Tibial nerve (tissue), 4 donors: ENCODE measurements at regions not wholly inside any gene's neighbourhood (a gene's known extent, or its start where the extent isn't known, plus 50 kb on each side); places are given as distances from the start of the nearest gene placed in this dataset.

Experiments
- DNase-seq, 2 donors: peaks; one replicate each; pipeline ENCODE4 v3.0.0-alpha.2; 2019; ENCODE audit warnings: low spot score in 2 of 2
- H3K27ac ChIP-seq, 4 donors: fragments of 200-600 bp; sonication (generic) in 3 of 4; one replicate each; pipeline ENCODE4 v1.5.1; 2017 to 2019; ENCODE audit warnings: mild to moderate bottlenecking in 1 of 4
- H3K27me3 ChIP-seq, 2 donors: fragments of 200-600 bp; sonication (generic) in 1 of 2; one replicate each; pipeline versions ENCODE4 v1.5.1 to v1.6.0; 2017 to 2019
- H3K36me3 ChIP-seq, 3 donors: fragments of 200-600 bp; sonication (generic); one replicate each; pipeline ENCODE4 v1.5.1; 2018 to 2019
- H3K4me1 ChIP-seq, 4 donors: fragments of 200-600 bp; sonication (generic) in 3 of 4; one replicate each; pipeline ENCODE4 v1.5.1; 2017 to 2019
- H3K4me3 ChIP-seq, 4 donors: fragments of 200-600 bp; sonication (generic) in 3 of 4; one replicate each; pipeline ENCODE4 v1.5.1; 2017 to 2019; ENCODE audit warnings: mild to moderate bottlenecking in 1 of 4, moderate library complexity in 1 of 4
- H3K9me3 ChIP-seq, 4 donors: fragments of 200-600 bp; sonication (generic) in 3 of 4; one replicate each; pipeline ENCODE4 v1.5.1; 2017 to 2019
- CTCF ChIP-seq, 5 experiments: fragments of 200-600 bp in 3 of 5; fragments of 450-650 bp in 2 of 5; sonication (generic) in 3 of 5; IDR thresholded peaks; one replicate each; pipeline ENCODE4 v1.5.1; 2016 to 2019; ENCODE audit warnings: antibody characterized with exemption in 5 of 5, mild to moderate bottlenecking in 3 of 5, moderate library complexity in 2 of 5
- EP300 ChIP-seq, 2 donors: sonication (generic); formaldehyde crosslinking; IDR thresholded peaks; one replicate each; pipeline ENCODE4 v1.6.1; 2017; ENCODE audit warnings: antibody characterized with exemption in 2 of 2, mild to moderate bottlenecking in 1 of 2
- POLR2A ChIP-seq, 2 donors: fragments of 450-650 bp; IDR thresholded peaks; one replicate each; pipeline ENCODE4 v1.6.1; 2017; ENCODE audit warnings: antibody characterized with exemption in 2 of 2, mild to moderate bottlenecking in 2 of 2, moderate library complexity in 2 of 2
- WGBS, 2 donors: methylation state at CpG; one replicate each; pipeline ENCODE4 v1.1.5; 2018; 5-methylcytosine and 5-hydroxymethylcytosine counted together

GRCh38 chr2:66174491-66174890 lies 260.4 kb upstream of the MEIS1 start:
- H3K27me3 ChIP-seq: no peaks in the 10 kb centered on the region
- peaks cover 0 to 6% (median 0%) of the 10 kb centered on the region in 4 donors for H3K9me3 ChIP-seq
- no peak for DNase-seq
- TF ChIP-seq EP300 (IDR thresholded peaks at IDR 0.05) (no peak), CTCF (IDR thresholded peaks at IDR 0.05) (no peak), POLR2A (IDR thresholded peaks at IDR 0.05) (no peak)
- no peak overlapping the region for H3K4me3 ChIP-seq
- H3K27ac ChIP-seq: no peak overlapping the region
- H3K4me1 ChIP-seq: peaks cover 0 to 15% (median 0%) of the 10 kb centered on the region in 4 donors
- no peaks in the 10 kb centered on the region for H3K36me3 ChIP-seq
- 83 to 84% methylated on average over 5 of the region's 5 CpGs for WGBS, 2 donors

DNA sequence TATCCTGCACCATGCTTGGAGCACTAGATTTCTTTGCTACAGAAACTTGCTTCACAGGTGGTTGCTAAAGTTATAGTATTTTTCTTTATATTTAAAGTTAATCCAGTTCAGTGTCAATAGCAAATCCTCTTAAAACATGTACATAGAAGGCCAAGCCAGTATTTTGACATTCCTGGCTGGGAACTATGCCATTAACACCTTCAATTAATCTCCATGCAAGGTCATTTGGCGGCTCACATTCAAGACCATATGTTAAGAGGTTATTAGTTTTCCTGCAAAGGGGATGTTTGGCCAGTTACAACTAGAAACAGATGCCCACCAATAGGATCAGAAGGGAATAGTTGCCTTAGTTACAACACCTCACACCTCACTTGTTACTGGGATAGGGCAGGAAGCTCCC lies 261.3 kb upstream of the MEIS1 start:
- 96 to 97% methylated on average over 1 of the region's 1 CpG for WGBS, 2 donors
- H3K36me3 ChIP-seq: no peaks in the 10 kb centered on the region

GRCh38 chr2:66171530-66171929 lies 263.4 kb upstream of the MEIS1 start:
- WGBS, 2 donors: 33 to 45% methylated on average over 5 of the region's 5 CpGs
- no peak for TF ChIP-seq POLR2A (IDR thresholded peaks at IDR 0.05)
- TF ChIP-seq EP300 (IDR thresholded peaks at IDR 0.05): peak in 1 of 2 donors; percentile 41
- no peak overlapping the region for H3K27ac ChIP-seq

More for the DNA sequence above, 261.3 kb upstream of the MEIS1 start:
- peaks cover 0 to 15% (median 0%) of the 10 kb centered on the region in 4 donors for H3K4me1 ChIP-seq
- DNase-seq: no peak
- TF ChIP-seq EP300 (IDR thresholded peaks at IDR 0.05) (no peak), CTCF (IDR thresholded peaks at IDR 0.05) (no peak), POLR2A (IDR thresholded peaks at IDR 0.05) (no peak)
- H3K27ac ChIP-seq: no peak overlapping the region
- H3K9me3 ChIP-seq: peaks cover 0 to 6% (median 0%) of the 10 kb centered on the region in 4 donors
- no peak overlapping the region for H3K4me3 ChIP-seq
- H3K27me3 ChIP-seq: no peaks in the 10 kb centered on the region

GRCh38 chr2:66170744-66171330 lies 264.1 kb upstream of the MEIS1 start:
- DNase-seq: no peak
- Histone ChIP-seq H3K9me3 (no peaks in the 10 kb centered on the region), H3K36me3 (no peaks in the 10 kb centered on the region), H3K27me3 (no peaks in the 10 kb centered on the region), H3K27ac (no peak overlapping the region), H3K4me3 (no peak overlapping the region), H3K4me1 (peaks cover 0 to 15% (median 0%) of the 10 kb centered on the region in 4 donors)
- WGBS, 2 donors: 84 to 86% methylated on average over 6 of the region's 6 CpGs
- no peak for TF ChIP-seq EP300 (IDR thresholded peaks at IDR 0.05)
- TF ChIP-seq POLR2A (IDR thresholded peaks at IDR 0.05): no peak
- no peak for TF ChIP-seq CTCF (IDR thresholded peaks at IDR 0.05)

More at GRCh38 chr2:66171530-66171929, 263.4 kb upstream of the MEIS1 start:
- peak in 1 of 2 donors; percentile 7 for DNase-seq
- no peaks in the 10 kb centered on the region for H3K27me3 ChIP-seq
- H3K36me3 ChIP-seq: no peaks in the 10 kb centered on the region
- H3K4me1 ChIP-seq: peaks cover 0 to 15% (median 0%) of the 10 kb centered on the region in 4 donors
- H3K9me3 ChIP-seq: no peaks in the 10 kb centered on the region
- no peak overlapping the region for H3K4me3 ChIP-seq

DNA sequence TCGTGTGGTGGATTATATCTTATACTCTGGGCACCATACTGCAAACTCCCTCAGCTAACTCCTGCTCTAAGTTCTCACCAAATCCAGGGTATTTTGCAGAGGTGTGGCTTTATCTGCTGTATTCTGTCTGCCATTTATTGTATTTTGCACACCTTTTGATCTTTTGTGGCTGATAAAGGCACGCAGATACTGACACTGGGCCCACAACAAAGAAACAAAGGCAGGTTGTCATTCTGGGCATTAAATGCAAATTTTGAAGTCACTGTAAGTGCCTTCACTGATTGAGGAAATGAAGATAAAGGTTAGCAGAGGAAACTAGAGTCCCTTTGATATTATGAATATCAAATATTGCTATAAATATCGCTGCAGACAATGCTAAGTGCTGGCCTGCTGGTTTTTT lies 265.8 kb upstream of the MEIS1 start:
- H3K4me3 ChIP-seq: no peak overlapping the region
- TF ChIP-seq EP300 (IDR thresholded peaks at IDR 0.05): no peak
- no peak for TF ChIP-seq CTCF (IDR thresholded peaks at IDR 0.05)
- no peak for TF ChIP-seq POLR2A (IDR thresholded peaks at IDR 0.05)
- H3K36me3 ChIP-seq: no peaks in the 10 kb centered on the region
- DNase-seq: no peak
- no peak overlapping the region for H3K27ac ChIP-seq
- no peaks in the 10 kb centered on the region for H3K9me3 ChIP-seq
- H3K27me3 ChIP-seq: no peaks in the 10 kb centered on the region
- H3K4me1 ChIP-seq: peaks cover 0 to 15% (median 0%) of the 10 kb centered on the region in 4 donors
- 84 to 90% methylated on average over 3 of the region's 3 CpGs for WGBS, 2 donors
